ENCODE measurements at regions not wholly inside any gene's neighbourhood (a gene's known extent, or its start where the extent isn't known, plus 50 kb on each side); places are given as distances from the start of the nearest gene placed in this dataset.

DNA sequence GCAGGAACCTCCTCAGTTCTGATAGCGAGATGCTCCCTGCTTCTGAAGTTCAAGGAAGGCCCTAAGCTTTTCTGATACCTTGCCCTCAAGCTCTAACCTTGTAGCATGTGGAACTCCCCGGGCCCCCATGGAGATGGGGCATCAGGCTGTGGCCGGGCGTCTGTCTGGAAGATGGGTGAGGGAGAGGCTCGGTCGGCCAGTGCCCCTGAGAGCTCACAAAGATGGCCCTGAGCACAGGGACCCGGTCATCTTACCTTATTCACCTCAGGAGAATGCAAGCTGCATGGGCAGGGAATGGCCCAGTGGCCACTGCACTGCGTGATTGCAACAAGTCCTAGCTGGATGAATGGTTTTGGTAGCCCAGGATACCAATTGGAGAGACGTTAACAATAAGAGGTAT, 830.3 kb downstream of the TBC1D22A start:
- no peak for TF ChIP-seq GATA2 (IDR thresholded peaks at IDR 0.05; ENCODE audit: low read depth, low read length)
- no peak for TF ChIP-seq GATA3 (IDR thresholded peaks at IDR 0.05; ENCODE audit: low read depth, low read length)
